HG03097 (cell line): ENCODE measurements at regions not wholly inside any gene's neighbourhood (a gene's known extent, or its start where the extent isn't known, plus 50 kb on each side); places are given as distances from the start of the nearest gene placed in this dataset.

Experiments
- ATAC-seq: cut with Tn5 transposase; IDR thresholded peaks from one replicate; pipeline ENCODE4 v1.9.1; 2021; ENCODE audit not compliant: unreplicated experiment, low FRiP score

DNA sequence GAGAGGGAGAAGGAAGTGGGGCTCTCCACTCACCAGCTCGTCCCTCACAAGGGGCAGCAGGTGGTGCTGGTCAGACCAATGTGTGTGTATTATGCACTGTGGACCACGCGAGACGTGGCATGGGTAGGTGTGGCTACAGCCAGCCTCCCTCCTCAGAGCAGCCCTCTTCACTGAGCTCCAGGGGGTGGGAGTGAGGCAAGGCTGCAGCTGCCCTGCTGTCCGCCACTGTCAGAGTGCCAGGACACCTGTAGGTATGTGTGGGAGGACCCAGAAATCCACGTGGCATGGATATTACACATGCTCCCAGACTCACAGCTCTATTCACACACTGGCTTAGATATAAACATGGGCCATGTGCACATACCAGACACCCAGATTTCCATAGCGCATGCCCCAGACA lies 90.3 kb downstream of the VEGFA start:
- no peak for ATAC-seq

DNA sequence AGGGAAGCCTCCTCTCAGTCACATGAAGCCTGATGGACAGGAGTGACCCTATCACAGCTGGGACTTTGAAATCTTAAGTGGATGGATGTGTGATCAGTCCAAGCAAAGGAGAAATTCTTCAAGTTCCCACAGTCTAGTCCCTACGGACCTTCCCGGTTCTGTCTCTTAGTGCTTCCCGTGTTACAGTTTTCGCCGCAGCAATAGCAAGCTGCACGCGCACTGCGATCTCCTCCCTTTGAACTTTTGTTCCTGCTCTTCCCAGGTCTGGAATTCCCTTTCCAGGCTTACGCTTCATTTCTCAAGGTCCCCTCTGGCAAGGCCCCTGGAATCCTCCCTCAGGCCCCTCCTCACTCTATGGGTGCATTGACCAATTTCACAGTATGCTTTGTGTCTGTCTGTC lies 89.2 kb downstream of the VEGFA start:
- ATAC-seq, result no peak

DNA sequence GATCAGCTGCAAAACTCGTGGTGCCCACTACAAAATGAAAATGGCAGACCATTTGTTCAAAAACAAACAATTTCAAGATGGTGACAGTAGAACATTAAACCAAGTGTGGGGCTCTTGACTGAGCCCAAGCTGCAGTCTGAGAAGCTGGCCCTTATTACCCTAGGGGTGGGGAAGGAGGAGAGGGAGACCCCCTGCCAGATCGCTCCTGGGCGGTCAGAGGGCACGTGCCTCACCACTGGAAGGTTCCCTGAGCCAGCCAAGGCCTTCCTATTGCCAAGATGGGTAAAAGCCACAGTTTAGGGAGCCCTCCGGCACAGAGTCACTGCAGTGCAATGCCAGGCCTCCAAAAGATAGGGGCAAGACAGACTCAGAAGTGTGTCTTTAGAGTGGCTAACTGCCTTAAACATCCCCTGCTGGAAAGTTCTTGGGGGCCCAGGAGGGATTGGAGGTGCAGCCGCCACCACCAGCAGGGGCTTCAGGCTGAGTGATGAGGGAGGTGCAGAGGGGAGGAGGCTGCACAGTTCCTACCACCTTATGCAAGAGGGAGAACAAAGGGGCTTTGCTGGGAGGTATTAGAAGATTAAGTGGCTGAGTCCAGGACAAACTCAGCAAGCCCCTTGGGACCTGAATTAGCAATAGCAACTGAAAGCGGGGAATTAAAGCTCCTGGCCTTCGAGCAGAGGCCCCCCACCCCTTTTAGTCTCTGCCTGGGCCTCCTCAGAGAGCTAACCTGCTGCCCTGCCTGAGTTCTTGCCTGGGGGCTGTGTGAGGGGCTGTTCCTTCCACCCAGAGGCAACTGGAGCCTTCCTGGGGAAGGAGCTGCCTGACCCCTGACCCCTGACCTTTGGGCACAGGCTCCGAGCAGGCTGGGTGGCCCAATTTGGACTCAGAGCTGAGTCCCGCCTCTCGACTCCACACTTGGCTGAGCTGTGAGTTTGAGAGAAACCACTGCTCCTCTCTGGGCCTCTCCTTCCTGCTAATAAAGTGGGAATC lies 88.4 kb downstream of the VEGFA start:
- ATAC-seq, result no peak

DNA sequence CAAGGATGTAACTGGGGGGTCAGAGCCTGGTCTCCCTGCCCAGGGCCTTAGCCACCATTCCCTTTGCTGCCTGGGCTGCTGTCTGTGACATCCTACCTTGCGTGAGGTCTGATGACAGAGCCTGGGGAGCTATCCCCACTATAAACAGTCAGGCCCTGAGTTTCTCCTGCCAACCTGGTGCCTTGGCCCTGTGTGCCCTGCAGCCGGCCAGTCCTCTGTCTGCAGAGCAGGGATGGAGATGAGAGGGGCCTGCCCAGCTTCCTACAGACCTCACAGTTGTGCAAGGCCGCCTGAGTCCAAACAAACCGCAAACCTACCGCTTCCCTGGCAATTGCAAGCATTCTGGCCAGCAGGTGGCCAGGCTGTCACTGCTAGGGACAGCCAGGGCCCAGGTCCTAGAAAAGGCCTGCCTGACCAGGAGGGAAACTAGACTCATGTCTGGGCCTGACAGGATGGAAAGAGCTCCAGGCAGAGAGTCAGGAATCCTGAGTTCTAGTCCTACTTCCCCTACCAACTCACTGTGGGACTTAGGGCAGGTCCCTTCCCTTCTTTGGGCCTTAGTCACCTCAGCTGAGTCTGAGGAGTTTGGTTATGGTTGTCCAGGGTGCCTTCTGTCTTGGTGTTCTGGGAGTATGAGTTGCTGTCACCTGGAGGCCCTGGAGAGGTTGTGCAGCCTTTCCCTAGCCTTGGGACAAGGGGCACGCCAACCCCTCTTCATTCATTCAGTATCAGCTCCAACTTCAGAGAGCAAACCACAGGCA lies 86.2 kb downstream of the VEGFA start:
- ATAC-seq, result no peak

DNA sequence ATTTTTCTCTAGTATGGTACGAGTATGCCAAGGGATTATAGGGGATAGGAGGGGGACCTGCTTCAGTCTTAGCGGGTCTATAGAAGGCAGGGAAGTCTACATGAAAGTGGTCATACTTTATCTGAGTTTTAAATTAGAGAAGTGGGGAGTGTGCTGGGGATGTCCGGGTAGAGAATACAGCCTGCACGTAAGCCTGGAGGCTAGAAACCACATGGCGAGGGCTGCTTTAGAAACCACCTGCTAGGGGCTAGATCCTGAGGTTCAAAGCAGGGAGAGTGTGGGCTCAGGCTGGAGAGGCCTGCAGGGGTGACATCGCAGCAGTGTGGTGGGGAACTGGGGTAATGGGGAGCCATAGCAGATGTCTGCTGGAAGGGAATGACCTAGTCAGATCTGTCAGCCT lies 85.2 kb downstream of the VEGFA start:
- no peak for ATAC-seq

DNA sequence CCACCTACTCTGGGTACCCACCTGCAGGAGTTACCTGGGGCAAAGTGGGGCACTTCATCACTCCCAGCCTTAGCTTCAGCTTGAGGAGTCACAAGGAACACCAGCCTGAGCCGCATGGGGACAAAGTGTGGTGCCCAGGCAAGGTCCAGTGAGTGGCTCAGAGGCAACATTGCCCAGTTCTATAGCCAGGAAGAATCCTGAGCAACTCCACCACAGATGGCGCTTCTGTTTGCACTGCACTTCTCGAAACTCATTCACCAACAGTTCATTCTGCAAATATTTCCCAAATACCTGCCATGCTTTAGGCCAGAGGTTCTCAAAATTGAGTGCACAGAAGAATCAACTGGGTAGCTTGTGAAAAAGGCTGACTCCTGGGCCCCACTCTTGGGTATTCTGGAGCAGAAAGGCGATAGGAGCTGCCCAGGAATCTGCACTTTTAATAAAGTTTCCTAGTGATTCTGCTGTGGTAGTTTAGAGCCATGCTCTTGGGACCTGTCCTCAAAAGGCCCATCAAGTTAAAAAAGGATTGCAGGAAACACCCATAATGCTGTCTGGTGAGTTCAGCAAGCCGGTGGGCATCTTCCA lies 83.1 kb downstream of the VEGFA start:
- no peak for ATAC-seq

DNA sequence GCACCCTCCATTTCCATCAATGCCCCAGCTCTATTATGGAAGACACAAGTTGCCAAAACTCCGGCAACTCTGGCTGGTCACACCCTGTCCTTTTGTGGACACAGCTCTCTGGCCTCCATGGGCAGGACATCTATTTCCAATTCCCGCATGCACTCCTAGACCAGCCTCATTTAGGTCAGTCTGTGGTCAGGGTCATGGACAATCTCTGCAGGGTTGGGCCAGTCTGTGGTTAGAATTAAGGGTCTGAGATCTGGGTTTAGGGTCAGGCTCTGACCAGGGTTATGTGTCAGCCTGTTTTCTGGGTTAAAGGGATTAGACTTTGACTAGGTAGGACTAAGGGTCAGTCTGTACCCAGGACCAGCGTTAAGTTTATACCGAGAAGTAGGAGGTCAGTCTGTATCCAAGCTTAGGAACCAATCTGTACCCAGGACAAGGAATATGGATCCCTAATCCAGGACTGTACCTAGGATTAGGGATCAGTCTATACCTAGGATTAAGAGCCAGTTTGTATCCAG lies 82.4 kb downstream of the VEGFA start:
- ATAC-seq, result no peak

DNA sequence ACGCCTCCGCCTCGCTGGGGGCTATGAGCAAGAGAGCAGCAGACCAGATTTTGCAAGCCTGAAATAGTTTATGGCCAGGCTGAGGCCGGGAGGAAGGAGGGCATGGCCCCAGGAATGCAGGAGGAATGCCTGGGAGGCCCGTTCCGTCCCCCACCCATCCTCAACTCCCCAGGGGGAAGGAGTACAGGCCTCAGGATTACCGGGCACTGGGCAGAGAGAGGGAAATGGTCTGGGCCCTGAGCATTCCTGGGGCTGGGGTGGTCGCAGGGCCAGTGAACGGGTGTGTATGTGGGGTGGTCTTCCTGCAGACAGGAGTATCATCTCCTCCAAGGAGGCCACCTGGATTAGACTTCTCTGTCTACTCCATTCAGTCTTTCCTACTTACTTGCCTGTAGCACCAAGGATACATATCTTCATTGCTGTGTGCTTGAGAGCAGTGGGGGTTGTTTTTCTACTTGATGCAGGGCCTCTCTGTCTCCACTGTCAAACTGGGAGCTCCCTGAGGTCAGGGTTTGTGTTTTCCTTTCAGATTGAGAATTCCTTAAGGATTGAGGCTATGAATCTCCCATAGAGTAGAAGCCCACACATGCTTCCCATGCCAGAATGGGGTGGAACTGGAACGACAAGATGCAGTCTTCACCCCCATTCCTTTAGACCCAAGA lies 81.3 kb downstream of the VEGFA start:
- ATAC-seq, result no peak

DNA sequence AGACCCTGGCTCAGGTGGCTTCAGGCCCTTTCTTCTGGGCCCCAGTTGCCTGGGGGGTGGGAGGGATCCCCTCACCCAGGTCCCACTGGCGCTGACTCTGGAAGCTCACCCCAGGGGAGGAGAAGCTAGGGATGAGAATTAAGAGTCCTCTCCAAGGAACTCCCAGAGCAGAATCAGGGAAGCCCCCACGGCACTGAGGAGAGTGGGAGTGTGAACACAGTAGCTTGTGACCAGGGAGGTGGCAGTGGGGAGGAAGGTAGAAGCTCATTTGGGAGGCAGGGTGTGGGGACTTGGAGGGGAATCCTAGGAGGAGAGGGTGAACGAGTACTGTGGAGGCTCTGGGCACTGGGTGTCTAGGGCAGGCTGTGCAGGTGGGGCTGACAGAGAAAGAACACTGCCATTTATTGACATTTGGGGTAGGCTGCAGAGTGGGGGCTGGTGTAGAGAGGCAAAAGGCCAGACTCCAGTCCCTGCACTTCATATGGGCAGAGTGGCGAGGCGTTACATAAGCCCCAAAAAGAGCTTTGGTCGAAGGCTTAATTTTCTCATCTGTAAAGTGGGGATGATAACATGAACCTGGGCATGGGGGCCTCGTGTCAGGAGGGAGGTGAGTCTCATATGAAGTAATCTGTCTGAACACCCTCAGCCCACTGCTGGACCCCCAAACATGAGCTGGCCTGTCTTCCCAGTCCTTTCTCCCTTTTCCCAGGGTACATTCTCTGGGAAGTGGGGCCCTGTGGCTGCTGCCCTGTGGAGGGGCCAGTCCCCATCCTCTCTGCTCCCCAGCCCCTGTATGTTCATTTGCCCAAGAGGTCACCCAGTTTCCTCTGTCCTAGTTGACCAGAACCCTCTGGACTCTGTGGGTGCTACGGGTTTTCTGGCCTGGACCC lies 80.5 kb downstream of the VEGFA start:
- ATAC-seq, result no peak

DNA sequence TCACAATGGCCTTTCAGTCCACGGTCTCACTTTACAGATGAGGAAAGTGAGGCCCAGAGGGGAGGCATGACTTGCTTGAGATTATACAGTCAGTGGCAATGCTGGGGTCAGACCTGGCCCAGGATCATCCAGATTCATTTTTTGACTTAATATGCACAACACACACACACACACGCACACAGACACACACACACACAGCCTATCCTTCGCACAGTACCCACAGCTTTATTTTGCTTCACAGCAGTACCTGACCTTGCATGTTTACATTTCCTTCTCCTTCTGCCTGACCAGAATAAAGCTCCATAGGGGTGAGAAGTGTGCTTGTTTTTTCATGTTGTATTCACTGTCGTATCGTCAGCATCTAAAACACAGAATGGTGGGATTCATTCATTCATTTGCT lies 79.8 kb downstream of the VEGFA start:
- ATAC-seq, result no peak

DNA sequence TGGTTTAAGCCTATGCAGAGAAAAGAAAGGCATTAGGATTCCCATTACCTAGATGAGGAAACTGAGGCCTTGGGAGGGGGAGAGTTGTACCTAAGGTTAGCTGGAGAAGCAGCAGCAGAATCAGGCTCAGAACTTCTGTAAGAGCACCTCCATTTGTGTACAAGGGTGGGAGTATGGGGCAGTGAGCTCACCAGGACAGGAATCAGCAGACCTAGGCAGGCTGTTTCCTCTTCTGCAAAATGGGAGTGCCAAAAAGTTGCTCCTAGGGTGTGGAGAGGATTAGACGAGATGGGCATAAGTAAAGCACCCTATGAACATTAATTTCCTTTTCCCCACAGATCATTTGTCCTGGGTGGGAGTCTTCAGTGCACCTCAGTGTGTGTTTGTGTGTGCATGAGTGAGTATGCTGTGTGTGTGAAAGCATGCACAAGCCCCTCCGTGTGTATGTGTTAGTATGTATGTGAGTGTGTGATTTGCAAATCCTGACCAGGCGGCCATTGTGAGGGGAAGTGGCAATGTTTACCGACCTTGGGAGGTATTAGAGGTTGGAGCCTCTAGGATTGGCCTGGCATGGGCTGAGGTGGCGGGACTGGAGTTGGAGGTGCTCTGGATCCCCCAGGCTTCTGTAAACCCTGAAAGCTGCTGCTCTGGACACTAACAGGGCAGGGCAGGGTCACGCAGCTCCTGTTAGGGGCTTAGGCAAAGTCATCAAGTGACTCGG lies 78.8 kb downstream of the VEGFA start:
- no peak for ATAC-seq

DNA sequence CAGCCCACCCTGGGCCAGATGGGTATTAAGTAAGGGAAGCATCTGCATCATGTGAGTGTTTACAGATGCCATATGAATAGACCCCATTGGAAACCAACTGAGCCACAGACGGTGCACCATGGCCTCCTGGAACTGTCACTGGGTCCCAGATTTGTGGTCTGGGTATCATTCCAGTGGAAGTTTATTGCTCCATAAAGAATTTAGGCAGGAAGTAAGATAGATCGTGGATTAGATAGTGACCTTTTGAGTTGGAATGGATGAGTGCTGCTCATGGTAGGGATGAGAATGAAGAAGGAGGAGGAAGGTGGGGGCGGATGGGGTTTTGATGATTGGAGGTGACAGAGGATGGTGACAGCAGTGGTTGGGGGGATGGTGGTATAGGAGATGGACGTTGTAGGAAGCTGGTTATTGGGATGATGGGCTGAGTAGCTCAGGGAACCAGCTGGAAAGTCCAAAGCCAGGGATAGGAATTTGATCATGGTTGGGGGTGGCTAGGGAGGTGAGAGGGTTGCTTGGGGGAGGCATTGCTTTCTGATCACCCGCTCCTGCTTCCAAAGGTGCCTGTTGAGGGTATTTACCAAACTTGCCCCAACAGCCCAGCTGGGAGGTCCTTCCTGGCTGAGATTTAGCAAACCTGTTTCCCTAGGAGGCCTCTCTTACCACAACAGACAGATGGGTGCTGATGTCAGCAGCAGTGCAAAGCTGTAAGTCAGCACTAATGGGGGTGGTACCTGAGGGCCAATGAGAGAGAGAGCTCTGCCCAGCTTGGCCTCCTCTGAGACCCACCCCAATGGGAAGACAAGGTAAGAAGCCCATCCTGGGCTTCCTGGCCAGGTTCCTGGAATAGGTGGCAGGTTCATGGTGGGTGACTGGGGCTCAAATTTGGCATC lies 78.0 kb downstream of the VEGFA start:
- ATAC-seq, result no peak

DNA sequence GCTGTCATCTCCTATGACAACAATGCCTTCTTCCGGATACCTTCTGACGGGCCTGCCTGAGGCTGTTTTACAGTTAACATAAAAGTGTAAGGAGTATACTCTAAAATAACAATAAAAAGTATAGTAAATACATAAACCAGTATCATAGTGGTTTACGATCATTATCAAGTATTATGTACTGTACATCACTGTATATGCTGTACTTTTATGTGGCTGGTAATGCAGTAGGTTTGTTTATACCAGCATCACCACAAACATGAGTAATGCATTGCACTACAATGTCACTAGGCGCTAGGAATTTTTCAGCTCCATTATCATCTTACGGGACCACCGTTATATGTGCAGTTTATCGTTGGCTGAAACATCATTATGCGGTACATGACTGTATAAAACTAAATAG lies 76.5 kb downstream of the VEGFA start:
- ATAC-seq, result no peak

DNA sequence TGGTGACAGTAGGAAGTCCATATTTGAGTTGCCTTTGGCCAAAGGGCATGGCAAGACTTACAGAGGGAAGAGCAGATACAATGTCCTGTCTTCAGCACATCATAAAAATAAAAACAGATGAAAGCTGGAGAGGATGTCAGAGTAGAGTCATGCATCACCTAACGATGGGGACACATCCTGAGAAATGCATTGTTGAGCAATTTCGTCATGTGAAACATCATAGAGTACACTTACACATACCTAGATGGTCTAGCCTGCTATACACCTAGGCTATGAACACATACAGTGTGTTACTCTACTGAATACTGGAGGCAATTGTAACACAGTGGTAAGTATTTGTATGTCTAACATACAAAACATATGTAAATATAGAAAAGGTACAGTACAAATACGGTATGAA lies 75.6 kb downstream of the VEGFA start:
- no peak for ATAC-seq

DNA sequence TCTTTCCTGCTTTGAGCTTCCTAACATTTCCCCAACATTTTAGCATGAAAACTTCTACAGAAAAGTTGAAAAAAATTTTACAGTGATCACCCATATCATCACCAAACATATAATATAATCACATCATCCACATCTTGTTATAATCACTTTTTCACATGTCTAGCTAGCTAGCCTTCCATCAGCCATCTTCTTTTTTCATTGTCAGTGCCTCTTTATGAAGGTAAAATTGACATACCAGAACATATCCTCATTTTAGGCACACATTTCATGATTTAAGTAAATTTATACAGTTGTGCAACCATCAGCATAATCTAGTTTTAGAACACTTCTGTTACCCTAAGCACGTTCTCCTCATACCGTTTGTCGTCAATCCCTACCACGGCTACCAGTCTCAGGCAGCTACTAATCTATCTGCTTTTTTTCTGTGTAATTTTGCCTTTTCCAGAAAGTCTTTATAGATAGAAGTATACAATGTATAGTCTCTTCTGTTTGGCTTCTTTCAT lies 73.7 kb downstream of the VEGFA start:
- ATAC-seq, result no peak

DNA sequence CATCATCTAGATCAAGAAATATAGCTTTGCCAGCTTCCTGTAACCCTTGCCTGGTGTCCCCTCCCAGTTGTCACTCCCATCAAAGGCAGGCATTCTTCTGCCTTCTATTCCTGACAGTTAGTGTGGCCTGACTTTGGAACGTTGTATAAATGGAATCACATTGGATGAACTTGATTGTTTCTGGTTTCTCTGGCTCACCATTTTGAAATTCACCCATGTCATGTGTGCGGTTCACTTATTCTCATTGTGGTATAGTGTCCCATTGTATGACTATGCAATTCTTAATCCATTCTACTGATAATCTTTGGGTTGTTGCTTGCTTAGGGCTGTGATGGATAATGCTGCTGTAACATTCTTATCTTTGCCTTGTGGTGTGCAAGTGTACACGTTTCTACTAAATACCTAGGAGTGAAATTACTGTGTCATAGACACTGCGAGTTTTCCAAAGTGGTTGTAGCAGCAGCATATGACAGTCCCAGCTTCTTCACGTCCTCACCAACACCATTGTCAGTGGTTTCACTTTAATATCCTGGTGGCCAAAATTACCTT lies 73.2 kb downstream of the VEGFA start:
- ATAC-seq, result no peak

DNA sequence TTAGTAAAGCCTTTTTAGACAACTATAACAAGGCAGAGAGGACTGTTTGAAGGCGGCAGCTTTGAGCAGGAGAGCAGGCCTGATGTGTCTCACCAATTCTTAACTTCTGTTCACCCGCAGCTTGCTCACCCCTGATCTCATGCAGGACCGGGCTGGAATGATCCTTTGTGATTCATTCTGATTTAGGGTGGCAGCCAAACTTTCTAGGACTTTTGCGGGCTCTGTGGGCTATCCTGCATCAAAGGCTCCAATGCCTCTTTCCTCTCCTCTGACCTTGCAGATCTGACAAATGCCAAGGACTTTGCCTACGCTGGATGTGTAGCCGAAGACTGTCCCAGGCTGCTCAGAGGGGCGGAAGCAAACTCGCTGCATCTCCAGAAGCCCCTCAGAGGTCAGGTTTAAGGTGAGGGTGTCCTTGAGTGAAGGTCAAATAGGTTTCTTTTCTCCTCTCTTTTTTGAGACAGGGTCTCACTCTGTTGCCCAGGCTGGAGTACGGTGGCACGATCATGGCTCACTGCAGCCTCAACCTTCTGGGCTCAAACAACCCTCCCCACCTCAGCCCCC lies 72.3 kb downstream of the VEGFA start:
- no peak for ATAC-seq
